A673 (cell line): ENCODE measurements at regions not wholly inside any gene's neighbourhood (a gene's known extent, or its start where the extent isn't known, plus 50 kb on each side); places are given as distances from the start of the nearest gene placed in this dataset.

Experiments
- BruUV-seq: library from RNA; stranded (reverse); fragments of 400-500 nt; replicated peaks from 2 replicates; lab custom pipeline; 2021; lab: Mats Ljungman, UMichigan
- CTCF ChIA-PET: fragments of 300-600 bp; sonication (Branson Sonifier 250); formaldehyde crosslinking; loops from one replicate; lab custom pipeline; 2022; ENCODE audit warnings: antibody characterized with exemption; lab: Charles Lee
- POLR2A ChIA-PET: fragments of 300-600 bp; sonication (Branson Sonifier 250); formaldehyde crosslinking; loops from one replicate; lab custom pipeline; 2022; ENCODE audit warnings: antibody characterized with exemption; ENCODE audit not compliant: low non-redundant PET; lab: Charles Lee
- DNase-seq: peaks from one replicate; pipeline ENCODE4 v3.0.0-alpha.2; 2015; ENCODE audit warnings: low spot score
- H3K27ac ChIP-seq: fragments of 200-600 bp; sonication (generic); 2 replicates; pipeline ENCODE4 v1.5.1; 2016; ENCODE audit warnings: mixed run types, low read depth, mild to moderate bottlenecking, mixed read lengths, antibody characterized with exemption, low read length; ENCODE audit not compliant: poor library complexity, severe bottlenecking
- H3K27me3 ChIP-seq: fragments of 200-600 bp; sonication (generic); replicated peaks from 2 replicates; pipeline ENCODE4 v1.6.1; 2017; ENCODE audit warnings: mixed run types, low read depth, mild to moderate bottlenecking, mixed read lengths, antibody characterized with exemption, low read length; ENCODE audit not compliant: insufficient read depth, poor library complexity
- H3K36me3 ChIP-seq: fragments of 200-600 bp; sonication (generic); 2 replicates; pipeline ENCODE4 v1.6.1; 2016; ENCODE audit warnings: mixed run types, mild to moderate bottlenecking, mixed read lengths, antibody characterized with exemption, low read length; ENCODE audit not compliant: insufficient read depth, poor library complexity, severe bottlenecking
- H3K4me1 ChIP-seq: fragments of 200-600 bp; sonication (generic); 2 replicates; pipeline ENCODE4 v1.6.1; 2017; ENCODE audit warnings: mixed run types, mild to moderate bottlenecking, mixed read lengths, antibody characterized with exemption, low read length; ENCODE audit not compliant: insufficient read depth, poor library complexity, severe bottlenecking
- H3K4me3 ChIP-seq: fragments of 200-600 bp; sonication (generic); 2 replicates; pipeline ENCODE4 v1.5.1; 2016; ENCODE audit warnings: low read depth, mixed run types, mild to moderate bottlenecking, mixed read lengths, low read length; ENCODE audit not compliant: poor library complexity, severe bottlenecking
- H3K9me3 ChIP-seq: fragments of 200-600 bp; sonication (generic); 2 replicates; pipeline ENCODE4 v1.6.1; 2016; ENCODE audit warnings: mixed run types, low read depth, mild to moderate bottlenecking, mixed read lengths, antibody characterized with exemption, low read length; ENCODE audit not compliant: poor library complexity, severe bottlenecking
- EZH2 ChIP-seq: fragments of 200-600 bp; sonication (generic); IDR thresholded peaks from 2 replicates; pipeline ENCODE4 v1.6.1; 2017; ENCODE audit warnings: borderline replicate concordance, low read depth, mild to moderate bottlenecking, mixed read lengths, antibody characterized with exemption, low read length; ENCODE audit not compliant: poor library complexity, severe bottlenecking
- intact Hi-C: fragments of 100-400 bp; cut with micrococcal nuclease; formaldehyde crosslinking; loops from one replicate; pipeline ENCODE4 v1.10.0; 2022; ENCODE audit not compliant: unreplicated experiment
- TF ChIP-seq, protein P1 (sequence below): fragments of 300-800, 200-600 bp; sonication (generic); conservative IDR thresholded peaks from 2 replicates; pipeline ENCODE4 v1.5.1; 2017; ENCODE audit warnings: low read depth, mild to moderate bottlenecking, antibody characterized with exemption, low read length, moderate library complexity, mixed read lengths

DNA sequence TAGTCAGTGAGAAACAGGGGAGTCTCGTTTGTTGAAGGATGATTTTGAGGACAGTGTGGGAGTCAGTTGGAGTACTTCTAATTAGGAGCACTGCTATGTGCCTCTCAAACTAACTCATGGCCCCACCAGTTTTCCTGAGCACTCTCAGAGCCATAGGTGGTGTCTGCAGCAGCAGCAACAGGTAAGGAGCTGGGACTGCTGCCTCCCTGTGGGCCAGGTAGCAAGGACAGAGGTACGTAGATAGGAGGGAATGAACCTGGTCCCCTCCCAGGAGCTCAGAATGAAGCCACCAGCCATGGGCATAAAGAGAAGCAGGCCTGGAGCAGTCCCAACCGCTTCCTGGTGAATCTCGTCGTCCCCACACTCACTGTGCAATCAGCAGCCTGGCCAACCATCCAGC is 183.4 kb downstream of the BUD13 start:
- POLR2A ChIA-PET: no interaction called here
- H3K36me3 ChIP-seq: no peaks in the 10 kb centered on the region
- no peak overlapping the region for H3K27ac ChIP-seq
- H3K27me3 ChIP-seq: peaks cover 59% of the 10 kb centered on the region
- DNase-seq: no peak
- H3K4me3 ChIP-seq: no peak overlapping the region
- H3K4me1 ChIP-seq: no peaks in the 10 kb centered on the region
- no TSS peak for BruUV-seq
- TF ChIP-seq, protein P1, sequence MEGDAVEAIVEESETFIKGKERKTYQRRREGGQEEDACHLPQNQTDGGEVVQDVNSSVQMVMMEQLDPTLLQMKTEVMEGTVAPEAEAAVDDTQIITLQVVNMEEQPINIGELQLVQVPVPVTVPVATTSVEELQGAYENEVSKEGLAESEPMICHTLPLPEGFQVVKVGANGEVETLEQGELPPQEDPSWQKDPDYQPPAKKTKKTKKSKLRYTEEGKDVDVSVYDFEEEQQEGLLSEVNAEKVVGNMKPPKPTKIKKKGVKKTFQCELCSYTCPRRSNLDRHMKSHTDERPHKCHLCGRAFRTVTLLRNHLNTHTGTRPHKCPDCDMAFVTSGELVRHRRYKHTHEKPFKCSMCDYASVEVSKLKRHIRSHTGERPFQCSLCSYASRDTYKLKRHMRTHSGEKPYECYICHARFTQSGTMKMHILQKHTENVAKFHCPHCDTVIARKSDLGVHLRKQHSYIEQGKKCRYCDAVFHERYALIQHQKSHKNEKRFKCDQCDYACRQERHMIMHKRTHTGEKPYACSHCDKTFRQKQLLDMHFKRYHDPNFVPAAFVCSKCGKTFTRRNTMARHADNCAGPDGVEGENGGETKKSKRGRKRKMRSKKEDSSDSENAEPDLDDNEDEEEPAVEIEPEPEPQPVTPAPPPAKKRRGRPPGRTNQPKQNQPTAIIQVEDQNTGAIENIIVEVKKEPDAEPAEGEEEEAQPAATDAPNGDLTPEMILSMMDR: no peak
- no peak for TF ChIP-seq EZH2
- intact Hi-C loops: no loop called here
- CTCF ChIA-PET: no interaction called here
- no peaks in the 10 kb centered on the region for H3K9me3 ChIP-seq

DNA sequence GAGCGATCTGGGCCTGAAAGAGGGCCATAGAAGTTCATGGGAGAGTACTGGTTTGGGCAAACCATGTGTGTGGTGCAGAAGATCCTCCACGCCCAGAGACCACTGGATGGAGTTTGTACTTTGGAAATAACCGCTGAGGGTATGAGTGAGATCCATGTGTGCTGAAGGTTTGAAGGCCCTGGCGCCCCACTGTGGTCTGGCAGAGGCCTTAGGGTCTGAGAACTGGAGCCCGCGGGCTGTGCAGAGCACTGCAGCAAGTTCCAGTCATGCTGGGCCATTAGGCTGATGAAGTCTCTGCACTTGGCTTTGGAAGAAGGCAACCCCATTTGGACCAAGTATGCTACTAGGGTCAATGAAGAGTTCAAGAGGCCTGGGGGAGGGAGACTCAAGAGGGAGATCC is 186.4 kb downstream of the BUD13 start:
- no peak for DNase-seq
- POLR2A ChIA-PET: no interaction called here
- no TSS peak for BruUV-seq
- Histone ChIP-seq H3K27ac (no peak overlapping the region), H3K4me1 (no peaks in the 10 kb centered on the region), H3K9me3 (no peaks in the 10 kb centered on the region), H3K4me3 (no peak overlapping the region), H3K36me3 (no peaks in the 10 kb centered on the region), H3K27me3 (peaks cover 75% of the 10 kb centered on the region)
- CTCF ChIA-PET: no interaction called here
- no peak for TF ChIP-seq EZH2
- TF ChIP-seq, protein P1: no peak
- intact Hi-C loops: no loop called here

DNA sequence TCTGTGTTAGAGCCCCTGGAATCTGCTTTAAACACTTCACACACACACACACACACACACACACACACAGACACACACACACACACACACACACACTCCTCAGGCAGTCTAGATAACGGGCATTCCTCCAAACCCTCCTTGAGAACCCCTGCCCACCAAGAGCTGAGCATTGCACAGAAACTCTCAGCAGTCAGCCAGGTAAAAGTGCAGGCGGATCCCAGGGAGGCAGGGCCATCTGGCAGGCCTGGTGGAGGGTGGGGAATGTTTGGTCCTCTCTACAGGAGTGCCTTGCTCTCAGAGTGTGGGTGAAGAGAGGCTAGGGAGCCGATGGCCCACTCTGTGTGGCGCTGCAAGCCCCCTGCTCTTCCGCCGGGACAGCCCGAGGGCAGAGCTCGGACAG is 190.2 kb downstream of the BUD13 start:
- H3K27ac ChIP-seq: no peak overlapping the region
- POLR2A ChIA-PET: no interaction called here
- CTCF ChIA-PET: no interaction called here
- BruUV-seq: no TSS peak
- no peak overlapping the region for H3K4me3 ChIP-seq
- H3K9me3 ChIP-seq: no peaks in the 10 kb centered on the region
- DNase-seq: no peak
- H3K36me3 ChIP-seq: no peaks in the 10 kb centered on the region
- peaks cover 96% of the 10 kb centered on the region for H3K27me3 ChIP-seq
- intact Hi-C loops: no loop called here
- H3K4me1 ChIP-seq: no peaks in the 10 kb centered on the region
- TF ChIP-seq EZH2: no peak
- TF ChIP-seq, protein P1: no peak
